ENCODE measurements at regions not wholly inside any gene's neighbourhood (a gene's known extent, or its start where the extent isn't known, plus 50 kb on each side); places are given as distances from the start of the nearest gene placed in this dataset.

DNA sequence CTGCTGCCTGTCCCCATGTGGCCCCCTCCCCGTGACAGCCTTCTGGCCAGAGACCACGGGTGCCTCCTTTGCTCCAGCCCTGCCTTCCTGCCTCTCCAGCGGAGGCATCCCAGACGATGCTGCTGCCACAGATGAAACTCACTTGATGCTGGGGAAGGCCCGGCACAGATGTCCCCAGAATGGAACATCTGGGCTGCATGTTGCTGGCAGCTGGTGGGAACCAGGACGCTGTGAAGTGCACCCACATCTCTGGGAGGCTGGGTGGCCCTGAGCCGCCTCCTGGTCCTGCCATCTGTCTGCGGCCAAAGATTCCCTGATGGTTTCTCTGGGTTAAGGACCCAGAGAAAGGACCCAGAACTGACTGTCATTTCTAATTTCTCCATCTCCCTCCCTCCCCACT is 51.9 kb upstream of the PTPRS start:
- Mint-ChIP-seq H3K27ac (no peak overlapping the region), H3K27me3 (ENCODE audit: low read depth) (peaks cover 9% of the 10 kb centered on the region), H3K36me3 (ENCODE audit: low read depth) (no peaks in the 10 kb centered on the region), H3K9me3 (peaks cover 12% of the 10 kb centered on the region), H3K4me1 (ENCODE audit: low read depth) (no peaks in the 10 kb centered on the region), H3K4me3 (no peak overlapping the region)
- DNase-seq (ENCODE audit: low spot score): no peak

DNA sequence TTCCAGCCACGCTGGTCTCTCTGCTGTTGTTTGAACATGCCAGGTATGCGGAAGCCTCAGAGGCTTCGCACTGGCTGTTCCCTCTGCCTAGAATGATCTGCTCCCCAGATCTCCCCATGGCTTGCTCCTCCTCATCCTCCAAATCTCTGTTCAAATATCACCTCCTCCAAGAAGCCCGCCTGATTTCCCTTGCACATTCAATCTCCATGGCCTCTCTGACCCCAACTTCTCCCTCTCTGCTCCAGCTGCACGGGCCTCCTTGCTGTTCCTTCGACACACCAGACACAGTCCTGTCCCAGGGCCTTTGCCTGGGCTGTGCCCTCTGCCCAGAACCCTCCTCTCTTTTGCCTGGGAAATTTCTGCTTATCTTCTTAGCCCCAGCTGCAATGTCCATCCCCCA is 52.5 kb upstream of the PTPRS start:
- Mint-ChIP-seq H3K36me3 (ENCODE audit: low read depth) (no peaks in the 10 kb centered on the region), H3K27me3 (ENCODE audit: low read depth) (peaks cover 11% of the 10 kb centered on the region), H3K4me3 (no peak overlapping the region), H3K27ac (no peak overlapping the region), H3K4me1 (ENCODE audit: low read depth) (no peaks in the 10 kb centered on the region), H3K9me3 (peaks cover 6% of the 10 kb centered on the region)
- DNase-seq (ENCODE audit: low spot score): no peak

DNA sequence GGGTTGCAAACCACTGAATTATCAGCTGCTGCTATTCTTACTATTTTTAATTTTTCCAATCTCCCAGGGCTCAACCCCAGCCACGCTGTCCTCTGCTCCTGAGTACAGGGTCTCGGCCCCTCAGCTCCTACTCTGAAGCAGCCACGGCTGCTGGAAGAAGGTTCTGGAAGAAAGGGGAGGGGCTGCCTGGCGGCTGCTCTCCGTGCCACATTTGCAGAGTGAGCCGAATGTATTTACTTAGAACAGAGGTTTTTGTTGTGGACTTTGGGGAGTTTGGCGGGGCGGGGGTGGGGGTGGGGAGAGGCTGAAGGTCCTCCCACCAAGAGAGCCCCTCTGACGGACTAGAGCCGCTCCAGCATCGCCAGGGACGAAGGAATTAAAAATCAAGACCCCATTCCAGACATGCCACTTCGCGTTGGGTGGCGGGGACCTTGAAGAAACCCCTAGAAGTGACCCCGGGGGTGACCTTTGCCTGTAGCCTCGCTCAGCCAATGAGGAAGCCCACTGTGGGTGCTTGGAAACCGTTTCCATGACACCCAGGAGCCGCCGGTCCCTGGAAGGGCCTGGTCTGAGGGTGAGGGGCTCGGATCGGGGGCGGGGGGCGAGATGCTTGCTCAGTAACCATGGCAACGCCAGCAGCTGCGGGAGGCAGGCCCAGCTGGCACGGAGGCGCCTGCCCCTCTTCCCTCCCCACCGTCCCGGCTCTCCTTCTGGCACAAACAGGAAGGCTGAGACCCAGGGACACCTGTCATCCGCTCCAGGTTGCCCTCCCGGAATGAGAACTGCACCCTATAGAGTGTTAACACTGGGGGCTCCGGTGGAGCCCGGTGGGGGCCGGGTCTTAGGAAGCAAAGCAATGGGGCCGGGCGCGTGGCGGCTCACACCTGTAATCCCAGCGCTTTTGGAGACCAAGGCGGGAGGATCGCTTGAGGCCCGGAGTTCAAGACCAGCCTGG is 54.2 kb upstream of the PTPRS start:
- no peaks in the 10 kb centered on the region for H3K36me3 Mint-ChIP-seq (ENCODE audit: low read depth)
- H3K27ac Mint-ChIP-seq: no peak overlapping the region
- H3K4me1 Mint-ChIP-seq (ENCODE audit: low read depth): no peaks in the 10 kb centered on the region
- H3K27me3 Mint-ChIP-seq (ENCODE audit: low read depth): peaks cover 12% of the 10 kb centered on the region
- no peak overlapping the region for H3K4me3 Mint-ChIP-seq
- H3K9me3 Mint-ChIP-seq: no peaks in the 10 kb centered on the region
- no peak for DNase-seq (ENCODE audit: low spot score)

DNA sequence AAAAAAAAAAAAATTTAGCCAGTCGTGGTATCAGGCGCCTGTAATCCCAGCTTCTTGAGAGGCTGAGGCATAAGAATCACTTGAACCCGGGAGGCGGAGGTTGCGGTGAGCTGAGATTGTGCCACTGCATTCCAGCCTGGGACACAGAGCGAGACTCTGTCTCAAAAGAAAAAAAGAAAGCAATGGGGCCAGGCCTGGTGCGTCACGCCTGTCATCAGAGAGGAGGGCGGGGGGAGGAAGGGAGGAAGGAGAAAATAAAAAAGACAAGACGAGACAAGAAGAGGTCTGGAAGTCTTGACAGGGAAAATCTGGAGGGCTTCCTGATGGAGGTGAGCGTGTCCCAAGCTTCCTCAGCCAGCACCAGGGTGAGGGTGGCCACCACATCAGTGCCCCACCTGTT is 54.9 kb upstream of the PTPRS start:
- Mint-ChIP-seq H3K9me3 (no peaks in the 10 kb centered on the region), H3K27ac (no peak overlapping the region), H3K27me3 (ENCODE audit: low read depth) (peaks cover 12% of the 10 kb centered on the region), H3K4me3 (no peak overlapping the region), H3K4me1 (ENCODE audit: low read depth) (no peaks in the 10 kb centered on the region), H3K36me3 (ENCODE audit: low read depth) (no peaks in the 10 kb centered on the region)
- no peak for DNase-seq (ENCODE audit: low spot score)

DNA sequence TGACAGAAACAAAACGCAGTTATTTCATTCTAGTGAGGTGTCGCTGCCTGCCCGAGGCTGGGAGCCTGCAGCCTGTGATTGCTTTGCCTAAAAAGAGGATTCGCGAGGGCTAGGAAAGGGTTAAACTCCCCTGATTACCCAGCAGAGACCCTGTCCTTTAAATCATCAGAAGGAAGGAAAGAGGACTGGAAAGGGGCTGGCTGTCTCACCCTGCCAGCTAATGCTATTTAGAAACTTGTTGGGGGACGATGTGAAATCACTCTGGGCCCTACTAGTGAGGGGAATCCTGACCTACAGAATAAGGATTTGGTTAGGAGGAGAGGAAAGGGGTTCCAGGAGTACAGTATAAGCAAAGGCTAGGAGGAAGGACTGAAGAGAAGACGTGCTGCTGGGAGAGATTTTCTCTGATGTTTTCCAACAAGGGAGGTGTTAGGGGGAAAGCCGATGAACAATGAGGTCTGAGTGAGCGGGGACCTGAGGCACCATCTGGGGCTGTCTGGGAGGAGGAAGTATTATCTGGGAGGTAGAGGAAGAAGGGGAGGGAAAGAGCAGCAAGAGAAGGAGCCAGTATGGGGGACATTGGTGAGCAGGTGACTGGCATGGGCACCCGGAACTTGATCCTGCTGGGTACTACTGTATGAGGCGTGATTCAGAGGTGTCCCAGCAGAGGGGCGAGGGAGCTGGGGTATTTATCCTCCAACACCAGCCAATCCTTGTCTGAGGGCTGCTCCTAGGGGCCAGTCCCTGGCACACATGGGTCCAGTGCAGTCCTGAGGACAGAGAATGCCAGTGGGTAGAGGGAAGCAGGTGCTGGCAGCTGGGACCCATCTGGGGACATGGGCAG is 55.7 kb upstream of the PTPRS start:
- H3K36me3 Mint-ChIP-seq (ENCODE audit: low read depth): no peaks in the 10 kb centered on the region
- no peak overlapping the region for H3K27ac Mint-ChIP-seq
- no peaks in the 10 kb centered on the region for H3K9me3 Mint-ChIP-seq
- H3K4me1 Mint-ChIP-seq (ENCODE audit: low read depth): no peaks in the 10 kb centered on the region
- H3K27me3 Mint-ChIP-seq (ENCODE audit: low read depth): peaks cover 12% of the 10 kb centered on the region
- DNase-seq (ENCODE audit: low spot score): no peak
- no peak overlapping the region for H3K4me3 Mint-ChIP-seq

DNA sequence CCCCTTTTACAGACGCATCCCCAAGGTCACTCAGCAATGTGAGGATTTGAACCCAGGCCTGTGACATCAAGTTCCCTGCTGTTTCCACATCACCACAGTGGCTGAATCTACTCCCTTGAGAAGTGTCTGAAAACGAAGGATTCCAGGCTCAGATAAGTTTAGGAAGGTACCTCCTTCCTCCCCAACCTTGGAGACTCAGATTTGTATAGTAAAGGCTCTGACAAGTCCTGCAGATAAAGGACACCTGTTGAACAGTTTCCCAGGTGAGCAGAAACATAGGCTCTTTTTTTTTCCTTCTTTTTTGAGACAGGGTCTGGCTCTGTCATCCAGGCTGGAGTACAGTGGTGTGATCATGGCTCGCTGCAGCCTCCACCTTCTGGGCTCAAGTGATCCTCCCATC is 56.4 kb upstream of the PTPRS start:
- H3K9me3 Mint-ChIP-seq: no peaks in the 10 kb centered on the region
- H3K27me3 Mint-ChIP-seq (ENCODE audit: low read depth): peaks cover 12% of the 10 kb centered on the region
- H3K27ac Mint-ChIP-seq: no peak overlapping the region
- H3K4me1 Mint-ChIP-seq (ENCODE audit: low read depth): no peaks in the 10 kb centered on the region
- DNase-seq (ENCODE audit: low spot score): no peak
- H3K4me3 Mint-ChIP-seq: no peak overlapping the region
- H3K36me3 Mint-ChIP-seq (ENCODE audit: low read depth): no peaks in the 10 kb centered on the region

DNA sequence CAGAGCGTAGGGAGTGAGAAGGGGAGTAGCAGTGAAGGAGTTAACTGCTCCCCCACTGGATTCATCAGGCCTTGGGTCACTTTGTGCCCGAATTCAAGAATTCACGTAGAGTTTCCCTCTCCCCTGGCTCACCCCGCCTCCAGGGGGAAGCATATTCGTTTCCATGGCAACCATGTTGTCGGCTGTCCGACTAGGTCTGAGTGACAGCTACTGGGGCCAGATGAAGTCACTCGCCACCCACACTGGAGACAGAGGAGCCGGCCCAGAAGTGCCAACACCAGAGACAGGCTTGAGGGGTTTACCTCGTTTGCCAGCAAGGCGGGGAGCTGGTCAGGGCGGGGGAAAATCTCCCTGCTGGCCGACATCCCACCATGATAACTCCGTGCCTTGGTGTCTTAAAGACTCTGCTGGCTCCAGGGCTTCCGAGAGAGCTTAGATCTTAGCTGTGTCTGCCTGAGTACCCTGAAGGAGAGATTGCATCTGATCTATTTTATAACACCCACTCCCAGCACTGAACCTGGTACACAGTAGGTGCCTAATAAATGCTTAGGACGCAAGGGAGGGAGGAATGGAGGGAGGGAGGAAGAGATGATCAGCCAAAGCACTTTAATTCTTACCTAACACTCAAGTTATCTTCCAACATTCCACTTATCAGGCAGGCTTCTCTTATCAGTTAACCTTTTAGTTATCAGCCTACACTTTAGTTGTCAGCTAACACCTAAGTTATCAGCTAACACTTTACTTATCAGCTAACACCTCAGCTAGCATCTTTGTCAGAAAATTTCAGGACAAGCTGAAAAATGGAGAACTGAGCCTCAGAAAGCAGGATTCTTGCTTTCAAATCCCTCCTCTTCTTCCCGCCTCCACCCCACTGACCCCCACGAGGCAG is 57.2 kb upstream of the ZNRF4 start:
- Mint-ChIP-seq H3K27ac (no peak overlapping the region), H3K9me3 (no peaks in the 10 kb centered on the region), H3K4me1 (ENCODE audit: low read depth) (no peaks in the 10 kb centered on the region), H3K4me3 (no peak overlapping the region), H3K27me3 (ENCODE audit: low read depth) (peaks cover 12% of the 10 kb centered on the region), H3K36me3 (ENCODE audit: low read depth) (no peaks in the 10 kb centered on the region)
- DNase-seq (ENCODE audit: low spot score): no peak

DNA sequence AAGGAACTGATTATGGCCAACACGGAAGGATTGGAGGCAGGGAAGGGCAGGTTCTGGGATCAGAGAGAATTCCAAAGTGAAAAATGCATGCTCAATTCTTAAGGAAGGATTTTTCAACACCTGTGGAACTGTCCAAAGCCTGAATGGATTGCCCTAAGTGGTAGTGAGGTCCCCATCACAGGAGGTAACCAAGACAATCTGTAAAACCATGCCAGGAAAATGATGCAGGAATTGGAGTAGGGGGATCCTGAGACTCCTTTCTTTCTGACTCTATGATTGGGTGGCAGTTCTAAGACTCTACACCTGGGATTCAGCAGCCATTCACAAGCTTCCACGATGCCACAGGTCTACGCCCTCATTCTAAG is 56.5 kb upstream of the ZNRF4 start:
- H3K4me1 Mint-ChIP-seq (ENCODE audit: low read depth): no peaks in the 10 kb centered on the region
- DNase-seq (ENCODE audit: low spot score): no peak
- no peaks in the 10 kb centered on the region for H3K36me3 Mint-ChIP-seq (ENCODE audit: low read depth)
- no peak overlapping the region for H3K27ac Mint-ChIP-seq
- no peak overlapping the region for H3K4me3 Mint-ChIP-seq
- H3K27me3 Mint-ChIP-seq (ENCODE audit: low read depth): peaks cover 12% of the 10 kb centered on the region
- H3K9me3 Mint-ChIP-seq: no peaks in the 10 kb centered on the region

DNA sequence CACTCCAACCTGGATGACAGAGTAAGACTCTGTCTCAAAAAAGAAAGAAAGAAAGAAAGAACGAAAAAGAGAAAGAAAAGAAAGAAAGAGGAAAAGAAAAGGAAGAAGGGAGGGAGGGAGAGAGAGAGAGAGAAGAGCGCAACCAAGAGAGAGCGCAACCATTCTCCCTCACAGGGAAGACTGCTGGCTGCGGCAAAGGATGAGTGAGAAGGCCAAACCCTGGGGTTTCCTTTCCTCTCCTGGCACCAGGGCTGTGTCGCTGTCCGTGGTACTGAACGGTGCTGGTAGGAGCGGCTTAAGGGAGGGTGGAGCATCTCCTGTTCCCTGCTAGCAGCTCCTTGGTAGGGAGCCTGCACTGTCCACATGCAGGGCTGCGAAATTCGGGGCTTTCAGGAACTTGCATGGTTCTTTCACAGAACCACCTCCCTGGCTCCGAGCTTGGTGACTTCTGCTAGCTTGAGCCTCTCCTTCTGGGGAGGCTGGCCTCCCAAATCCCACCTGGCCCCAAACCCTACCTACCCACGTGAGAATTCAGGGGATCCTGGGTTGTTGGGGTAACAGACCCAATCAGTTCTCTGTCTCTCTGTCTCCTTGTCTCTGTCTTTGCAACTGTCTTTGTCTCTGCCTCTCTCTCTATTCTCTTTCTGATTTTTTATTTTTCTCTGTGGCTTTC is 51.1 kb upstream of the ZNRF4 start:
- Mint-ChIP-seq H3K36me3 (ENCODE audit: low read depth) (no peaks in the 10 kb centered on the region), H3K27ac (no peak overlapping the region), H3K4me3 (no peak overlapping the region), H3K27me3 (ENCODE audit: low read depth) (no peaks in the 10 kb centered on the region), H3K9me3 (peaks cover 7% of the 10 kb centered on the region), H3K4me1 (ENCODE audit: low read depth) (no peaks in the 10 kb centered on the region)
- DNase-seq (ENCODE audit: low spot score): peak; percentile 40
